ENCODE measurements at regions not wholly inside any gene's neighbourhood (a gene's known extent, or its start where the extent isn't known, plus 50 kb on each side); places are given as distances from the start of the nearest gene placed in this dataset.

- H3K4me1 ChIP-seq (ENCODE audit: control insufficient read depth in 1 of 2, insufficient read depth in 2 of 2, low read length in 2 of 2), result no peaks in the 10 kb centered on the region
- H3K9me3 ChIP-seq (ENCODE audit: control insufficient read depth in 1 of 2, insufficient read depth in 1 of 2, low read depth in 1 of 2, low read length in 2 of 2), result no peaks in the 10 kb centered on the region
- BruUV-seq (replicated peaks), result no TSS peak
- RAD21 ChIA-PET (ENCODE audit: low non-redundant PET in 1 of 2, low total read pairs in 2 of 2, uncharacterized antibody in 2 of 2, unreplicated experiment in 2 of 2), result no interaction called here
- H3K4me3 ChIP-seq (replicated peaks in 1 of 2; ENCODE audit: low read depth in 1 of 2, low read length in 2 of 2), result no peak overlapping the region
- POLR2A ChIA-PET, result no interaction called here
- H2AFZ ChIP-seq (ENCODE audit: low read depth, low read length, poor library complexity, severe bottlenecking), result no peak overlapping the region
- no peak overlapping the region for H3K27ac ChIP-seq (ENCODE audit: low read depth, low read length)
- H4K20me1 ChIP-seq (ENCODE audit: insufficient read depth), result no peaks in the 10 kb centered on the region
- TF ChIP-seq CTCF (IDR thresholded peaks at IDR 0.05 in 2 of 3, conservative IDR thresholded peaks at IDR 0.05 in 1 of 3; ENCODE audit: borderline replicate concordance in 1 of 3, insufficient read depth in 1 of 3, low read depth in 2 of 3, low read length in 2 of 3) (no peak), EGR1 (IDR thresholded peaks at IDR 0.05; ENCODE audit: low read depth) (no peak), RAD21 (IDR thresholded peaks at IDR 0.05; ENCODE audit: low read depth) (no peak), POLR2AphosphoS5 (IDR thresholded peaks at IDR 0.05; ENCODE audit: low read depth, low read length) (no peak), EZH2phosphoT487 (IDR thresholded peaks at IDR 0.05; ENCODE audit: borderline replicate concordance) (no peak), SRF (IDR thresholded peaks at IDR 0.05; ENCODE audit: low read depth) (no peak), ATF3 (IDR thresholded peaks at IDR 0.05) (no peak), FOSL1 (IDR thresholded peaks at IDR 0.05; ENCODE audit: low read depth) (no peak), ZNF274 (IDR thresholded peaks at IDR 0.05; ENCODE audit: low read depth, low read length) (no peak), YY1 (IDR thresholded peaks at IDR 0.05; ENCODE audit: extremely low read depth, insufficient replicate concordance, low read depth, low read length) (no peak), CBX3 (IDR thresholded peaks at IDR 0.05; ENCODE audit: low read depth) (no peak), POLR2A (IDR thresholded peaks at IDR 0.05; ENCODE audit: borderline replicate concordance, extremely low read depth, insufficient read depth, insufficient read length) (no peak), TCF7L2 (IDR thresholded peaks at IDR 0.05; ENCODE audit: borderline replicate concordance, extremely low read depth, insufficient read depth, insufficient read length) (no peak), CEBPB (IDR thresholded peaks at IDR 0.05; ENCODE audit: low read depth) (no peak)
- TF ChIP-seq, protein P1, sequence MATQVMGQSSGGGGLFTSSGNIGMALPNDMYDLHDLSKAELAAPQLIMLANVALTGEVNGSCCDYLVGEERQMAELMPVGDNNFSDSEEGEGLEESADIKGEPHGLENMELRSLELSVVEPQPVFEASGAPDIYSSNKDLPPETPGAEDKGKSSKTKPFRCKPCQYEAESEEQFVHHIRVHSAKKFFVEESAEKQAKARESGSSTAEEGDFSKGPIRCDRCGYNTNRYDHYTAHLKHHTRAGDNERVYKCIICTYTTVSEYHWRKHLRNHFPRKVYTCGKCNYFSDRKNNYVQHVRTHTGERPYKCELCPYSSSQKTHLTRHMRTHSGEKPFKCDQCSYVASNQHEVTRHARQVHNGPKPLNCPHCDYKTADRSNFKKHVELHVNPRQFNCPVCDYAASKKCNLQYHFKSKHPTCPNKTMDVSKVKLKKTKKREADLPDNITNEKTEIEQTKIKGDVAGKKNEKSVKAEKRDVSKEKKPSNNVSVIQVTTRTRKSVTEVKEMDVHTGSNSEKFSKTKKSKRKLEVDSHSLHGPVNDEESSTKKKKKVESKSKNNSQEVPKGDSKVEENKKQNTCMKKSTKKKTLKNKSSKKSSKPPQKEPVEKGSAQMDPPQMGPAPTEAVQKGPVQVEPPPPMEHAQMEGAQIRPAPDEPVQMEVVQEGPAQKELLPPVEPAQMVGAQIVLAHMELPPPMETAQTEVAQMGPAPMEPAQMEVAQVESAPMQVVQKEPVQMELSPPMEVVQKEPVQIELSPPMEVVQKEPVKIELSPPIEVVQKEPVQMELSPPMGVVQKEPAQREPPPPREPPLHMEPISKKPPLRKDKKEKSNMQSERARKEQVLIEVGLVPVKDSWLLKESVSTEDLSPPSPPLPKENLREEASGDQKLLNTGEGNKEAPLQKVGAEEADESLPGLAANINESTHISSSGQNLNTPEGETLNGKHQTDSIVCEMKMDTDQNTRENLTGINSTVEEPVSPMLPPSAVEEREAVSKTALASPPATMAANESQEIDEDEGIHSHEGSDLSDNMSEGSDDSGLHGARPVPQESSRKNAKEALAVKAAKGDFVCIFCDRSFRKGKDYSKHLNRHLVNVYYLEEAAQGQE (IDR thresholded peaks at IDR 0.05; ENCODE audit: low read depth), result no peak
- intact Hi-C loops (cut with micrococcal nuclease), result no loop called here
- no peaks in the 10 kb centered on the region for H3K27me3 ChIP-seq (ENCODE audit: insufficient read depth, low read length)
- no peak for DNase-seq (ENCODE audit: low read depth, low spot score)
- CTCF ChIA-PET, result no interaction called here
- H3K36me3 ChIP-seq (ENCODE audit: control insufficient read depth in 1 of 2, insufficient read depth in 2 of 2, low read length in 2 of 2), result no peaks in the 10 kb centered on the region
- H3K9ac ChIP-seq (ENCODE audit: low read length), result no peak overlapping the region
- H3K9me2 ChIP-seq (ENCODE audit: insufficient read depth), result no peaks in the 10 kb centered on the region
- no peaks in the 10 kb centered on the region for H3K79me2 ChIP-seq (ENCODE audit: insufficient read depth, low read length)
- ATAC-seq, result no peak
- no peak overlapping the region for H3K4me2 ChIP-seq (ENCODE audit: low read length)
These were observed 171.8 kb upstream of the ATP5MC3 start for GRCh38 chr2:175353275-175353674.
